GM19468 (cell line): ENCODE measurements at regions not wholly inside any gene's neighbourhood (a gene's known extent, or its start where the extent isn't known, plus 50 kb on each side); places are given as distances from the start of the nearest gene placed in this dataset.

Source experiments
- ATAC-seq: cut with Tn5 transposase; IDR thresholded peaks from one replicate; pipeline ENCODE4 v1.9.1; 2021; ENCODE audit warnings: mild to moderate bottlenecking, moderate library complexity, moderate number of reproducible peaks; ENCODE audit not compliant: unreplicated experiment; ENCODE audit errors: extremely low read depth

DNA sequence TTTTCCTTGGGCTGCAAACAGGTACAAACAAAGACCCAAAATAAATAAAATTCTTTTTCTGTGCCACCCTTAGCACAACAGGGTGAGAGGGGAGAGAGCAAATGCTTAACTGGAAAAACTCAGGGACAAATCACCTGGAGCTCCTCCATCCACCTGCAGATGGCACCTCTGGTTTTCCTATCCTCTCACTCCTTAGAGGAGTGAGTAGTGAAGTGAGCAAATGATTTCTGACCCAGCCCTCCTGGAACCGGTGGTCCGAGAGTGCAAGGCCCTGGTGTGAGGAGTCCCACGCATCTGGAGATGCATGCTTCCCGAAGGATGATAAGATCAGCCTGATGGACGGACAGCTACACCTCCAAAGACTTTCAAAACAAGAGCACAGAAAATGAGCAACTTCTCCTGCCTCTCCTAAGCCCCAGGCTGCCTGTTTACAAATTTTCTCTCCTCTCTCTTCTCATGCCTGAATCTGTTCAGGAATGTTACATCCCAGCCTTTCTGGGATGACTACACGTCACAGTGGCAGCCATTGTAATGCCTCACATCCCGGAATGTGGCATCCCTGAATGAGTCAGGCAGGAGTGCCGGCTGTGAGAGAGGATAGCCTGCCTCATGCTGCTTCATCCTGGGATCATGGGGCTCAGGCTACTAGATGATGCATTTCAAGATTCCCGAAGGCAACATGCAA lies 86.4 kb downstream of the ADRB2 start:
- no peak for ATAC-seq

DNA sequence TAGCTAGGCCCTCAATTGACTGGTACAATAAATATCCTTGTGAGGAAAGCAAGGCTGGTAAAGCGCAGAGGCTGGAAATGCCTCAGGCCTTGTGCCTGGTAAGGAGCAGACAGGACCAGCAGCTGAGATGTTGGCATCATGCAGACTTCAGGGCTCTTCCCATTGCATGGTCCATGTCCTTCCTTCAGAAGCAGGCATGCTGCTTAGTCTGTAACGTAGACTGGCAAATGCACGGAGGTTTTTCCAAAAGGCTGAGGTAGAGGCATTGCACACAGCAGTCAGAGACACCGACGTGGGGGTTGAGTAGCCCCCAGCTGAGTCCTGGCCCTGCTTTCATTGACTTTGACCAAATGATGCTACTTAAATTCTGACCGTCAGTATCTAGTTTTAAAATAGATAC lies 87.1 kb downstream of the ADRB2 start:
- no peak for ATAC-seq

GRCh38 chr5:148913985-148914431 lies 87.6 kb downstream of the ADRB2 start:
- ATAC-seq, result no peak

DNA sequence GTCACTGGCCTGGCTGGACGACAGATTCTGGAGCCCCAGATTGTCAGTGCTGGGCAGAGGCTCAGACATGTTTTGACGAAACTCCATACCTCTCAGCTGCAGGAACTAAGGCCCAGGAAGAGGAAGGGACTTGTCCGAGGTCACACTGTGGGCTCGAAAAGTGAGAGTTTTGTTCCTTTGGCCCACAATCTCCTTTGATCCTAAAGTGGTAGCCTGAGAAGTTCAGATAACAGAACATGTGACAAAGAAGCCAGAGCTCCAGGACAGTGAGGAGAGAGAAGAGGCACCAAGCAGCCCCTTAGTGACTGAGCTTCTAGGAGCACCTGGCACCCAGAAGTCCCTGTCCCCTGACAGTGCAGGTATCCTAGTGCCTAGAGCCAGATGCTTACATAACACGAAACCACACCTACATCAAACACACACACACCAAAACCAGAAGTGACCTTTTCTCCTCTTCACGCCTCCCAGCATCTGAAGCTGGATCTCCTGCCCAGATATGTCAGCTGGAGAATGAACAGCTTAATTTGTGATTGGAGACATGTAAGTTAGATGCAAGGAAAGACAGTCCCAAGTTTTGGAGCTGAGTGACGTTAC lies 88.9 kb downstream of the ADRB2 start:
- ATAC-seq, result no peak

DNA sequence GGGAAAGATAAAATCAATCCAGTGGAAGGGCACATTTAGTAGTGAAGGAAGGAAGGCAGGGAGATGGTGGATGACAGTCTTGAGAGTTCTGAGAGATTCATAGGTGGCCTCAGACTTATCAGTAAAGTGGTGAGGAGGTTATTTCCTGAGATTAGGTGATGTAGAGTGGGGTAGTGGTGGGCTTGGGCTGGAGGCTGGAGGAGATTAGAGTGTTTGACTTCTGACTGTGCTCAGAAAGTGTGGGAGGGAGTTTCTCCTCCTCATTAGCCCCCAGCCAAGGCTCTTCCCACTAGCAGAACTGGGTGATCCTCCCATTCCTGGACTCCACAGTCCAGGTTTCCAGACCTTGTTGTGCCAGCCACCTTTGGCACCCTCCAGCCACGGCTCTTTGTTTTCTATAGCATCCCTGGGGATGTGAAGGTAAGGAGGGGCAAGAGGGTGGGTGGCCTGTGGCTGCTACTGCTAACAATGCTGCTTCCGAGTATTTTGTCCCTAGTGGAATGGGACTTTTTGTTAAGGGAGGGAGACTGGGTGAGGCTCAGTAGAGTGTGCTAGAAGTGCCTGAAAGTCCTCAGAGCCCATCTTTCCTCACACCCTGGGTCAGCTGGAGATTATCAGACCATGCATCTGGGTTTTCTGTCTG lies 94.4 kb downstream of the ADRB2 start:
- ATAC-seq, result no peak

DNA sequence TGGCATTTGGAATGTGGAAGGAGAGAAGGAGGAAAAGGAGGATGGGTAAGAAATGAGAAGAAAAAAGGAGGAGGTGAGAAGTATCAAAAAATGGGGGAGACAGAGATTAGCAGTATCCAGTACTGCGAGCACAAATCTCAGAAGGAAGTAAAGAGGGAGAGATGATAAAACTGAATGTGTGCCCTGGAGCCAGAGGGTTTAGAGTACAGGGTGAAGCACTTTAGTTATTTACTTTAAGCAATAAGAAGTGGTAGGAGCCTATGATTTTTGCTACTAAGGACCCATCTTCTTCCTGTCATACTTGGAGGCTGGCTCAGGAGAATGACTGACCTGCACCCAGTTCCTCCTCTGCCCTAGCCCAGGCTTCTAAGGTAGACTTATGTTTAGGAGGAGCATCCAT lies 94.9 kb downstream of the ADRB2 start:
- no peak for ATAC-seq

DNA sequence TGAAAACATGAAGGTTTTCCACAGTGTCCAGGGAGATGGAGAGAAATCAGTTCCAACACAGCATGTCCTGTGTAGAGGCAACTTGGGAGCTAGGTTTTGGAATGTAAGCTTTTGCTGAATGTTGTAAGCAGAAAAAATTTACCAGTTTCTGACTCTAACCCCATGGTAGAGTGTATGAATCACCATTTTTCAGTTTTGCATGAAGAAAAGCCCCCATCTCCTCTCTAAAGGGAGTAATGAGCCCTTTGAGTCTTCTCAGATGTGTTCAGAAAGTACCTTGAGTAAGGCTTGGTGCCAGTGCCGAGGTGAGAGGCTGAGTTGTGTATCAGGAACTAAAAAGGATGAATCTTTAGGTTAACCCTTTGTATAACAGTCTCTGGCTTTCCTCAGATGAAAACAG lies 96.2 kb downstream of the ADRB2 start:
- ATAC-seq, result no peak

DNA sequence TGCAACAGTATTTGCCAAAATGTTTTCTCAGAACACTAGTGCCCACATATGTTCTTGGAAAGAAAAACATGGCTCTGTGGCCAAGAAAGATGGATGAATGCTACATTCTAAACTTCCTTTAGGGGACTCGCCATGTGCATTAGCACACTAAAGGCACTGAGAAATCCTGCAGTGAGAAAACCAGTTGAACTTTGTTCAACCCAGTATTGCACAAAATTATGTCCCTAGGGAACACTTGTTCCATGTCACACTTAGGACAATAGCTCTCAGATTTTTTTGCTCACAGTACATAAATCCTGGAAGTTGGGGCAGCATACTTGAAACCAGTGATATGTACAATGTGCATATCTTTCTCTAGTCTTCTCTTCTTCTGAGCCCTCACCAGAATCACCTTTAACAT lies 96.6 kb downstream of the ADRB2 start:
- ATAC-seq, result no peak

DNA sequence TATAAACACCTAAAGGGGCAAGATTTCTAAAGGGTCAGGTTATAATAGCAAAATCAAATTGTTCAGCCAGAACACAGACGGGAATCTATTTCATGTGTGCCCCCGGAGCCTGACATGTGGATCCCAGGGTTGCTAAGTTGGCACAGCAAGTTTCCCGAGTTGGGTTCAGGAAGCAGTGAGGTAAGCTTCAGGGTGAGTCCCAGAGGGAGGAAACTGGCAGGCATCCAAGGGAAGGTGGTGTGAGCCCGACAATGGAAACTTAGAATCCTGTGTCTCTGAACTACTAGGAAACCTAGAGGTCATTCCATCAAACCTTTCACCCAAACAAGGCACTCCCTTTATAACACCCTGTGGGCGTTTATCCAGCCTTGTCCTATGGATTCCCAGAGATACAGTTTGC lies 98.4 kb downstream of the ADRB2 start:
- no peak for ATAC-seq

- no peak for ATAC-seq
These were observed 99.8 kb downstream of the ADRB2 start for GRCh38 chr5:148926207-148926606.

GRCh38 chr5:148927307-148927946 lies 101.0 kb downstream of the ADRB2 start:
- ATAC-seq, result no peak

GRCh38 chr5:148928141-148928540 lies 101.7 kb downstream of the ADRB2 start:
- no peak for ATAC-seq

GRCh38 chr5:148931453-148932057 lies 105.1 kb downstream of the ADRB2 start:
- no peak for ATAC-seq

- no peak for ATAC-seq
These were observed 106.0 kb downstream of the ADRB2 start for GRCh38 chr5:148932355-148932935.

DNA sequence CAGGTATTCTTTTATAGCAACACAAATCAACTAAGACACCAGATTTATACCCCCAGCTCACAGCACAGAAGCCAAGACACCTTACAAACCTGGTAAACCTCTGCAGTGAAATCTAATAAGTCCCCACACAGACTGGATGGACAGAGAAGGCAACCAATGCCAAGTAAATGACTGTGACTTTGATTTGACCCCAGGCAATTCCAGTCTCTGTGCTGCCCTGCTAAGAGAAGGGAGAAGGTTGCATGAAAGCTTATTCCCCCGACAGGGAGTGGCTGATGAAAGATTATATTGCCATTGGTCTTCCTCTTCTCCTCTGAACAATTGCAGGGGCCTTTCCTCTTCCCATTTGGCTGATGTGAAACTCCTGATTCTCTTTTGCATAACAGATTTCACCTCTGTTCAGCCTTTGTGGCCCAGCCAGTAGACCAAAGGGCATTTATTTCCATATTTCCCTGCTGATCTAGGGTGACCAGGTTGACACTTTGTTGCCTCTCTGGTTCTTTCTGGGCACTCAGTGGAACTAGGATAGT lies 107.6 kb downstream of the ADRB2 start:
- no peak for ATAC-seq

- ATAC-seq, result no peak
These were observed 108.5 kb downstream of the ADRB2 start for GRCh38 chr5:148934895-148935400.

DNA sequence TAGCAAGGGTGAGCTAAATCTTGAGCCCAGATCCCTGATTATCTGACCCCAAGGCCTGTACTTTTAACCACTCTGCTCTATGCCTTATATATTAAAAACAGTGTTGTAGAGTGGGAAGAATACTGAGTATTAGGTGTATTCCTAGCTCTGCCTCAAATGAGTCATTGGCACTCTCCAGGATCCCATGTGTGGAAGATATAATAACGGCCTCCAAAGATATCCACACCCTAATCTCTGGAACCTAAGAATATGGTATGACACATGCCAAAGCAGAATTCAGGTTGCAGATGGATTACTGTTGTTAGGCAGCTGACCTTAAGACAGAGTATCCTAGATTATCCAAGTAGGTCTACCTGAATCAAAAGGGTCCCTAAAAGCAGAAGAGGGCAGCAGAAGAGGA lies 110.8 kb downstream of the ADRB2 start:
- no peak for ATAC-seq

GRCh38 chr5:148937830-148938521 lies 111.6 kb downstream of the ADRB2 start:
- ATAC-seq, result no peak

GRCh38 chr5:148938522-148938882 lies 112.1 kb downstream of the ADRB2 start:
- no peak for ATAC-seq
